Ecto neural progenitor cell (in vitro differentiated cells): ENCODE measurements at regions not wholly inside any gene's neighbourhood (a gene's known extent, or its start where the extent isn't known, plus 50 kb on each side); places are given as distances from the start of the nearest gene placed in this dataset.

Experiments
- DNase-seq: peaks from one replicate; pipeline ENCODE4 v3.0.0-alpha.2; 2018; ENCODE audit warnings: low spot score

DNA sequence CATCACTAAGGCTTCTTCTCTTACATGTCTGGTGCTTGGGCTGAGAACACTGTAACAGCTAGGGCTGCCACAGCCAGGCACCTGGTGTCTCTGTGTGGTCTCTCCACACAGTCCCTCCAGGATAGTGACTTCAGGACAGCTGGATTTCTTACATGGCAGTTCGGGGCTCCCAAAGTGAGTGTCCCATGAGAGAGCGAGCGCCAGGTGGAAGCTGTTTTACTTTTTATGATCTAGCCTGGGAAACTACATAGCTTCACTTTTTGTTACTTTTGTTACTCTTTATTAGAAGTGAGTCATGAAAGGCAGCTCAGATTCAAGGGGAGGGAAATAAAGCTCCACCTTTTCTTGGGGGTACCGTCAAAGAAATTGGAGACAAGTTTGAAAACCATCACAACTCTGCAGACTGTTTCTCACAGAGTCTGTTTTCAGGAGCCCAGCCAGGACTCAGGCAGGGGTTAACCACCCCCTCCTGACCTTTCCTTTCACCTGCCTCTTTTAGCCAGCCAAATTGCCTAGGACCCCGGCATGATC is 373.0 kb downstream of the MID1IP1 start:
- peak; percentile 37 for DNase-seq

DNA sequence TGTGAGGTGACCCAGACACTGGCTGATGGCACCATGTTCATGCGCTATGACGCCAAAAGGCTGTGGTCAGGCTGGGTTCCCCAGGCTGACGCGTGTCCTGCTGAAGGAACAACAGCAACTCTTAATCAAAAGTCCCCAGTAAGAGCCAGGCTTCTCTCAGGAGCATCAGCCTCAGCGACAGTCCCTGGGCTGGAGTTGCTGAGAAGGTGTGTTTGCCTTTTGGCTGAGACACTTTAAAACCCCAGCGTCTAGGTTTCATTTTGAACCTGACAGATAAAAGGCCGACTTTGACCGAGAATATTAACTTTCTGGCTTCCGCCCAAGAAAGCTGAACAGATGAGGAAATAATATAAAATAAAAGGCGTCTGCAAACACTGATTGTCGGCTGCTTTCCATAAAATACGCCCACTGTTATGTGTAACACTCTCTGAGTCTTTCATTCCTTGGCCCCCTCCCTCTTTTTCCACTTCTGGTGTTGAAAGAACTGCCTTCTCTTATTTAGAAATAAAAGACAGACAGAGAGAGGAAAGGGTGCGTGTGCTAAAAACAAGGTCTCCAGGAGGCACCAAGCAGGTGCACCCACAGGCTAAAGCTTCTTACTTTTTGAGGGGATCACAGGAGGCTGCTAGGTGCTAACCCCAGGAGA is 373.6 kb downstream of the MID1IP1 start:
- DNase-seq, result peak; percentile 34

DNA sequence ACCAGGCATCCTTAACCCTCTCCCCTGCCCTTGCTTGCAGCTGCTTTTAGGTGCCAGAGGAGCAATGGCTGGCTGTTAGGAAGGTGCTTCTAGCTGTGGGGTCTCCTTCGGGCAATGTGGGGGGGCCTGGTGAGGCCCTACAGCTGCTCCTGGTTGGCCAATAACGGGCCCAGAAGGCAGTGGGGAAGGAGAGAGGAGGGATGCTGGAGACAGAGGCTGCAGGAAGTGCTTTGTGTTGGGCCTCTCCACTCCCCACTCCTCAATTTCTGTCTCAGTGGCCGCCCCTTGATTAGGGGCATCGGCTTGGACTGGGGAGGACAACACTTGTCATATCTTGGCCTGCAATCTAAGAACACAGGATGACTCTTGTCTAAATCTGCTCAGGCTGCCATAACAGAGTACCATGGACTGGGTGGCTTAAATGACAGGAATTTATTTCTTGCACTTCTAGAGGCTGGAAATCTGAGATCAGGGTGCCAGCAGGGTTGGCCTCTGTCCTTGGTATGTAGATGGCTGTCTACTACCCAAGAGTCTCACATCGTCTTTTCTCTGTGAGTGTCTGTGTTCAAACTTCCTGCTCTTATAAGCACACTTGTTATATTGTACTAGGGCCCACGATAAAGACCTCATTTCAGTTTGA is 374.3 kb downstream of the MID1IP1 start:
- DNase-seq, result no peak

DNA sequence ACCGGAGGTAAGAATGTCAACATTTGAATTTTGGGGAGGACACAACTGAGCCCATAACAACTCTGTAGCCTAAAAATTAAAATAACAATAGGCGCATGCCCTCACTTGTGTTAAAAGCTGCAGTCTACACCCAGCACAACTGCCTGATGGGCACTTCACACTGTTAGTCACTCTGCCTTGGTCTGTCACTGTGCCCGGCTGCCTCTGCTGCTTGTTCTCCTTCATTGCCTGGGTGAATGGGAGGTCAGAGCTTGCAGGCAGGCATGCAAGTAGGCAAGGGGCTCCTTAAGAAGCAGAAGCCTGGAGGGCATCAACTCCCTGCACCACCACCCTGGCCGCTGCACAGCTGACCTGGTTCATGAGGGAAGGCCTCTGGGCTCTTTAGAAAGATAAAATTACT is 374.8 kb downstream of the MID1IP1 start:
- peak; percentile 6 for DNase-seq

DNA sequence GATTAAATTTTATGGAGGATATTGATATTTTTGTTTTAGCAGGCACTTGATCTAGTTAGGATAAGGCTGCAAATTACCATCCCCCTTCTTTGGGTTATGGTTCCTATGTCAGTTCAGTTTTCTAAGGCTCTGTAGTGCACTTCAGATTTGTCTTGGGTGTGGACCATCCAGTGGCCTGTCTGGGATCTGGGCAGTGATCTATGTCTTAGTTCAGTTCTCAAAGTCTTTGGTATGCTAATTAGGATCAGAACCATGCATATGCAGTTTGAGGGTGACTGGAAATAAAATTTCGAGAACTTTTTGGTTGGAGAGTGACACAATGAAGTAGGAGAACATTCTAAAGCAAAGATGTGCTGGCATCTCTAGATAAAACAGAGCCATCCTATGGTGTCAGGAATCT is 388.2 kb downstream of the MID1IP1 start:
- no peak for DNase-seq

DNA sequence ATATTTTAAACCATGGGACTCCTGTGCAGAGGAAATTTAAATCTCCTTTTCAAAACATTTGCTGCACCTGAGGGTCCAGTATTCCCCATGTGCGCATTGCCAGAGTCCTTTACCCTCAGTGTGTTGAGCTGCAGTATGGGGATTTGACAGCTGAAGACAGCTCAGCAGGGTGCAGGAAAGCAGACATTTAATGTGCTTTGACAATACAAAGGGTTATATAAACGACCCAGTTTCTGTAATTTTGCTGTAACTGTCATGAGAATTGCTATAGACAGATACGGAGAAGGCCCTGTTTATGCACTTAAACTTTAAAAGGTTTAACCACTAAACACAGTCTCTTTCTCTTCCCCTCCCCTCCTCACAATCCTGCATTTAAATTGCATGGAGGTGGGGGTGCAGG is 393.4 kb downstream of the MID1IP1 start:
- DNase-seq, result no peak

DNA sequence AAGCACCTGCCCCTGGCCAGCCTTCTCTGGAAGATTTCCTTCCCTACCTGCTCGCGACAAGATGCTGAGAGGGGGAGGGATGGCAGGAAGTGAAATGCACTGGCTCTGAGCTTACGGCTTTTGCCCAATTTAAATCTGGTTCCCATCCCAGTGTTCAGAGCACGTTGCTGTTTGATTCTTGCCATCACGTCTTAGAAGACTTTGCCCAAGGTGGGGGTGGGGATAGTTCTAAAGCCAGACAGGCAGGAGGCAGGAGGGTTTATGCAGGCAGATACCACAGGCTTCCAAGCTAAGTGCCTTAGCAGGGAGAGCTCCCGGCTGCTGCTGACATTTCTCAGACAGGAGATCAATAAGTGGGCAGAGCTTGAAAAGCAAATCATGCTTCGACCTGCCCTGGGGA is 393.9 kb downstream of the MID1IP1 start:
- DNase-seq, result no peak

DNA sequence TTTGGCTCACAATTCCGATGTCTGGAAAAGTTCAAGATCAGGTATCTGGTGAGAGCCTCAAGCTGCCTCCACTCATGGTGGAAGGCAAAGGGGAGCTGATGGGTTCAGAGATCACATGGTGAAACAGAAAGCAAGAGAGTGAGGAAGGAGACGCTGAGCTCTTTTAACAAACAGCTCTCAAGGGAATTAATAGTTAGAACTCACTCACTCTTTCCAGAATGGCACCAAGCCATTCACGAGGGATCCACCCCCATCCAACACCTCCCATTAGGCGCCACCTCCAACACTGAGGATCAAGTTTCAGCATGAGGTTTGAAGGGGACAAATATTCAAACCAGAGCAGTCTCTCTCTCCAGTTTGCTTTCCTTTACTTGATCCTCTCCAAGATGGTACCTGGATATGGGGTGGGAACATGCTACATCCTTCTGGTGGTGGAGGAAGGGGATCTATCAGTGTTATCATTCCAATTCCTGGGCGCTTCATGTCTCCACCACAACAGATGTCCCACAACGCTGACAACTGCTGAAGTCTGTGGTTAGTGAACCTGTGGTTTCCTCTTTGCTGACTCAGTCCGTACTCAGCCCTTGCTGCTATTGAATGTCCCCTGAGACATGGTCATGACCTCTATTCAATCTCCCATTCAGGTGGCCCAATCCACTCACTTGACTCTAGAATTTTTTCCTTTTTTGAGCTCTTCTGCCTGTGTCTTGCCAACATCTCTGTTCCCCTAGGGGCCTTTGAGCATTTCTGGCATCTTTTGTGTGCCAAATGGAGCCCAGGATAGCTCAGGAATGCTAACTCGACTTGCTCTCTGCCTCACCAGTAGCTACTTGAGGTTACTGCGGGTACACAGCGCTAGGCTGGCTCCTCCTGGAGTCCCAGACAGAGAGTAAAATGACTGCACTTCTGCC is 395.2 kb downstream of the MID1IP1 start:
- peak; percentile 32 for DNase-seq

DNA sequence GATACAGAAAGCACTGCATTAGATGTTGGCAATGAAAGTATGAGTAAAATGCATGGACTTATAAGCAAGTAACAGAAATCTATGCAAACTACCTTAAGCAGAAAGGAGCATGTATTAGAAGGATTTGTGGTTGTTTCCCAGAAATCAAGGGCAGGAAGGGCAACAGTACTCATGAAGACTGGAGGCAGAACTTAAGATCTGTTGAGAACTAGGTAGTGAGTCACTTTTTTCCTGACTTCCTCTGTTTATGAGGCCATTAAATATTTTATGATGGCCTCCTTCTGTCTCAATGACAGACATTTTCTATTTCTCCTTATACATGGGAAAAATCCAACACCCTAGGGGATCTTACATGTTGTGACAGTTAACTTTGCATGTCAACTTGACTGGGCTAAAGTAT is 398.2 kb downstream of the MID1IP1 start:
- DNase-seq, result no peak

DNA sequence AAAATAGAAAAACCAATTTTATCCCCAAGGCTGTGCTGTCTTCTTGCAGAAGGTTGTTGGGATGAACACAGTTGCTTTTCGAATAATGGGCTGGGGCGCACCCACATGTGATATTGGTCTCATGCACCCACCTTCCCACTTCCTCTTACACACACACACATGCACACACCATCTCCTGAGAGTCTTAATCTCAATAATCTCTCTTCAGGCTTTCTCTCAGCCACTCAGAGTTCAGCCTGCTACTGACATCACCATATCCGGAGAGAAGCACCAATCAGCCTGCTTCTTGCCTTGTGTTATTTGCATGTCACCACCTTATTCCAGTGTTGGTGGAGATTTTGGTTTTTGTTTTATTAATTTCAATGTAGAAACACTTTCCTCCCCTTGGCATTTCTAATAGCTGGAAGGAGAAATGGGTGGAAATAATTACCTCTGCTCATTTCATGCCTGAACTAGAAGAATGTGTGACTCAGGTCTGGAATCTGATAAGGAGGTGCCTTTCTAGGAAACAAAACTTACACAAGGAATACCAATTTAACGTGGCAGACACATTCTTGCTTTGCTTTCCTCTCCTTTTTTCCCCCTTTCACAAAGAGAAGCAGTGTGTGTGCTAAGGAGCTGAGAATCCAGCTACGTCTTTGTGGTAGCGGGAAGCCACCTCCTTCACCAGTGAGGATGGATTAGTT is 400.2 kb downstream of the MID1IP1 start:
- DNase-seq, result no peak

DNA sequence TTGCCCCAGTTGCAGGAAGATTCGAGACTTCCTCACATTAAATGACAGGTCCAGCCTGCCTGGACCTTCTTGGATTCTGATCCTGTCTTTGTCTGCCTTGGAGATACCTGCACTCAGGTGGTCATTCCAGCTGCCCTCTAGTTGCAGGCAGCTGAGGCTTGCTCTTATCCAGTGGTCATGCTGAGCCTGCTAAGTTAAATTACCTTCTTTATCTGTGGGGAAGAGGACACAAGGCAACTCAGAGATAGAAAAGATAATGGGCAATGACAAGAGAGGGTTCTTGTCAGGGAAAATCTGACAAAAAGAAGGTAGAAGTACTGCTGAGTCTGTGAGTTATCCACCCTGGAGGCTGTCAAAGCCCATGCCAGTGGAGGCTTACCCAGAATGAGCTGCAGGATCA is 401.4 kb downstream of the MID1IP1 start:
- no peak for DNase-seq

DNA sequence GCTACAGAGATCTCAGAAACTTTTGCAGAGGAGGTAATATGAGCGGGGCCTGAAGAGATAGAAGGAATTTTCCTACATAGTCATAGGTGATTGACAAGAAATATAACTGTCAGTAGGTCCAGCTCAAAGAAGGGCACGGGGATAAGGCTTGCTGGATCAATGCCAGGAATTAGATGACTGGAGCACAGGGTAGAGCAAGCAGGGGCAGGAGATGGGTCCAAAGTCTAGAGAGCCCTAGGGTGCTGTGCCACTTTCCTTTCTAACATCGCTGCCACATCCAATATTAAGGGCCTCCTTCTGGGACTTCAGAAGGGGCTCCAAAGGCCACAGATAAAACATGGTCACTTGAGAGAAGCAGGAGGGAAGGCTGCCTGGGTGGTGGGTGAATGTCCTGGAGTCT is 402.2 kb downstream of the MID1IP1 start:
- no peak for DNase-seq

DNA sequence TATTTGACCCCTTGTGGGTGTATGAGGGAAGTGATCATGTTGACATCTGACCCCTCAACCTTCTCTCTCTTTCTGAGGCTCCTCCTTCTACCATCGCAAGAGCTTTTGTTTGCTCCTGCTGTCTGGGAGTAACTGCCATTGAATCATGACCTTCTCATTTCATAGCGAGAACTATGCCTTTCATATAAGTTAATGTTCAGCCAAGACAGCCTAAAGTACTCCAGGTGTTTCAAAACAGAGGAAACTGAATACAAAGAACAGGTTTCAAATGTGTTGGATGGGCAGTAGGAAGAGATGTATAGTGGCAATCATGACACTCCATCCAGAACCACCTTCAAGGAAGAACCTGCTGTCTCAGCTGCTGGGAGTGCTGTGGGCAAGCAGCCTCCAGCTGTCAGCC is 403.1 kb downstream of the MID1IP1 start:
- no peak for DNase-seq

DNA sequence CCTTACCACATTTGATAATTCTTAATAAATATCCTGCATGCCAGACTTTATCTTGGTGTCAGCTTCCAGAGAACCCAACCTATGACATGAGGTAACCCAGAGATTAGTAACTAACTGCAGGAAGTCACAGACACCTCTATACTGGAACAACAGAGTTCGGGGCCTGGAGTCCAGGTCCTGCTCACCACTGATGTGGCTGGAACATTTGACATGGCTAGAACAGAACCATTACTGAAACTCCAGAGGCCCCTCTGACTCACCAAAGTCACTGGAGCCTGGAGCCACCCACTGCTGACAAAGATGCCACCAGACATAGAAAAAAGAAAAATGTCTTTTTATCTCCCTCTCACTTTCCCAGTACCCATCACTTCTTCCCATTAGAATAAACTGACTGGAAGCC is 403.7 kb downstream of the MID1IP1 start:
- DNase-seq, result no peak

DNA sequence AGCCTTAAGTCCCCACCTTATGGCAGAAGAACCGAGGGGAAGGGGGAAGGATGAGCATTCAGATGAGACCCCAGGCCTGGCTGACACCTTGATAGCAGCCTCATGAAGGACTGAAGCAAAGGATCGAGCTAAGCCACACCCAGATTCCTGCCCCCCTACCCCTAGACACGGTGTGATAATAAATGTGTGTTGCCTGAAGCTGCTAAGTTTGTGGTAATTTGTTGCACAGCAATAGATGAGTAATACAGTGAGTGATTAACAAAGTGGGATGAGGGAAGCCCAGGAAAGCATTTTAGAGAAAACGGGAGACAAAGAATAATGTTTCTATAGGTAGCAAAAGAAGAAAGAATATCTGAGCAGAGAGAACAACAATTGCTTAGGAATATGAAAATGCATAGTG is 404.2 kb downstream of the MID1IP1 start:
- DNase-seq, result no peak

DNA sequence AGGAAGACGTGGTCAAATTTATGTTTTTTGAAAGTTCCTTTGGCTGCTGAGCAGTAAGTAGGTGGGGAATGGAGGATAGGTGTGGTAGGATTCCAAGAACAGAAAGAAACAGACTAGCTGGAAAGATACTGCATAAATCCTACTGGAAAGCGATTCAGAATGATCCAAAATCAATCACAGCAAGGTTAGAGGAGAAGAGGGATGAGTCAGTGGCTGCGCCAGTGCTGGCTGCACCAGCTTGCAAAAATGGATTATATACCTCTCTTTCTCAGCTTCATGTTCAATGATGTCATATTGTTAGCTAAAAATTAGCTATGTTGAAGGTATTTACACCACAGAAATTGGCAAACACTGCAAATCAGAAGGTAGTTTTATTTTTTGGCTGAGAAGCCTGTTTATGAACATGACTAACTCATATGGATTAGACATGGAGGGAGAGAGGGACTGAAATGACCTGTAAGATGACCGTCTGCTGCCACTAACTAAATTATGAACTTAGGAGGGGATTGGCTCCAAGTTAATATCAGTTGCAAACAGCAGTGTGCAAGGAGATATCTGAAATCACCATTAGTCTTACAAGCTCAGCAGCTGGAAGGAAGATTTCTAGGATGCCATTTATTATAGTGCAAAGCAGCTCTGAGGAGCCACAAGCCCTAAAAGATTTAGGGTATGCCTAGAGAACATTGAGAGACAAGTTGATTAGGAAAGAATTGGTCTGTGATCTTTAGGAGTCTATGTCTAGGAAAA is 405.3 kb downstream of the MID1IP1 start:
- no peak for DNase-seq

DNA sequence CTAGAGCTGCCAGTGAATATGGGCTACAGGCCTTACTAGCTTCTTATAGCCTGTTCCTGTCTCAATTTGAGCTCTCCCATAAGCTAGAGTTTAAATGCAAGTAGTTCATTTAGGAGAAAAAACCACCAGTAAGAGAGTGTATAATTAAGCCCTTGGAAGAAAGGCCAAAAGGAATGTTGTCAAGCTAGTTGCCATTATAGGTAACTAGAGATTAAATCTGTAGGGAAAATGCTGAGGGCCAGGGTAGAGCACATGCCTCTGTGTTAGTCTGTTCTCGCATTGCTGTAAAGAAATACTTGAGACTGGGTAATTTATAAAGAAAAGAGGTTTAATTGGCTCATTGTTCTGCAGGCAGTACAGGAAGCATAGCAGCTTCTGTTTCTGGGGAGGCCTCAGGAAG is 410.2 kb downstream of the MID1IP1 start:
- DNase-seq, result no peak

DNA sequence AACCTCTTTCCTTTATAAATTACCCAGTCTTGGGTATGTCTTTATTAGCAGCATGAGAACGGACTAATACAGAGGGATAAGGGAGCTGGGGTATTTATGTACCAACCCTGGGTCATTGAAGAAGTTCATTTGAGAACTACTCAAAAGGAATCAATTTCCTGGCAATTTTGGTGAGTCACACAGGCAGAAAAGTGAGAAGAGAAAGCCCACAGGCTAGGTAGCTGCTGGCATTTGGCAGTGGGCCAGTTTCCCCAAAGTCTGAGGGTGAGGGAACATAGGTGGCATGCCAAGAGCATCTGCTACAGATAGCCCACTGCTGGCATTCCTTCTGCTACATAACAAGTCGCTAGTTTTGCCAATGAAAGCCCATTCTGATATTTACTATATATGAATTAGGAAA is 411.2 kb downstream of the MID1IP1 start:
- no peak for DNase-seq

DNA sequence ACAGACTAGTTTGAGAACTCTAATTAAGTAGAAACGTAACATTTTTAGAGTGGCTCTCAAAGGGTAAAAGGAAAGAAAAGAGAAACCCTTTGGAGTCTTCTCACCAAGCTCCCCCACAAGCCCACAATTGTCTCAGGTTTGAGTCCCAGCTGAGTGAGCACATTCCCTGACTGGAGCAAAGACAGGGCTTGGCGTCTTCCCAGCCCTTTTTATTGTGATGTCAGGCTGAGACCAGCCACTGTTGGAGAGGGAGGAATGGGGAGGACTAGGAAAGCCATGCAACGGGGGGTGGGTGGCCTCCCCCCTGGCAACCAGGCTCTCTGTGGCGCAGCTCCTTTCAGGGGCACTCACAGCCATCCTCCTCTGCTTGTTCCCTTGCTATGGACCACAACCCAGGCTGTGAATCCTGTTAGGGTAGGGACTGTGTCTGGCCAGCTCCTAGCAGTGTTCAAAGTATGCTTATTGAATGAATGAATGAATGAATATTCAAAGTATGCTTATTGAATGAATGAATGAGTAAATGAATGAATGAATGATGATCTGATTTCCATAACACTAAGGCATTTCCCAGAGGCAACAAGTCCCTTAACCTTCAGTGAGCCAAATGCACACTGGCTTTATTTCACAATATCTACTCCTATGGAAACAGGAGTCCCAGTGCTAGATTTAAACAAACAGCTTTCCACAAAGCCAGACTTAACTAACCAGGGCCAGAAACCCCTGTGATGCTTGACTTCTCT is 413.3 kb downstream of the MID1IP1 start:
- DNase-seq, result no peak

DNA sequence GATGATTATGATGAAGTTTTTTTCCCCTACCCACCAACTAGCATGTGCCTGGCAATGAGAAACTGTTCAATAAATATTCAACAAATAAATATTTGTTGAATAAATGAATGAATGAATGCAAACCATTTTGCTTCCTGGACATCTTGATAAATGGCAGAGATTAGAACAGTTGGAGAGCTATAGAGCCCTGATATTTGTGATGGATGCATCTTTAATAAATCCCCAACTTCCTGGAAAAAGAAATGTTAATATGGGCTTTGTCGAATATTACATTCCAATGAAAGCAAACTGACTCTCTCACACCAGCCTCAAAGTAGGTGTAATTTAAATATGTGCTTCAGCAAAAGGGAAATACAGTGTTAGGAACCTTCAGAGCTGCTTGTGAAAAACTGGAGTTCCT is 419.7 kb downstream of the MID1IP1 start:
- DNase-seq, result no peak
